GM12878 (cell line): ENCODE measurements at regions not wholly inside any gene's neighbourhood (a gene's known extent, or its start where the extent isn't known, plus 50 kb on each side); places are given as distances from the start of the nearest gene placed in this dataset.

ENCODE experiments used
- ATAC-seq: fragments of 200-7000 bp; cut with Tn5 transposase; 3 replicates; pipeline ENCODE4 v1.9.1; 2020; ENCODE audit warnings: mild to moderate bottlenecking, moderate library complexity
- BruUV-seq: library from RNA; stranded (reverse); fragments of 400-500 nt; replicated peaks from 2 replicates; lab custom pipeline; 2021; lab: Mats Ljungman, UMichigan
- CTCF ChIA-PET: fragments of 300-600 bp; sonication (Branson Sonifier 250); formaldehyde crosslinking; extraction: SDS; loops from one replicate; lab custom pipeline; 2021; ENCODE audit warnings: inconsistent platforms; lab: Yijun Ruan, JAX
- POLR2A ChIA-PET: fragments of 350-600 bp; formaldehyde crosslinking; extraction: SDS; loops from one replicate; lab custom pipeline; 2021; ENCODE audit warnings: inconsistent platforms; lab: Charles Lee
- RAD21 ChIA-PET: fragments of 300-600 bp; sonication (Branson Sonifier 250); formaldehyde crosslinking; loops from one replicate; lab custom pipeline; 2023; ENCODE audit warnings: antibody characterized with exemption; ENCODE audit not compliant: unreplicated experiment; lab: Charles Lee
- SMC1A ChIA-PET: fragments of 300-600 bp; sonication (Branson Sonifier 250); formaldehyde crosslinking; loops from one replicate; lab custom pipeline; 2023; ENCODE audit not compliant: unreplicated experiment, uncharacterized antibody; lab: Charles Lee
- DNase-seq: peaks from one replicate; pipeline ENCODE4 v3.0.0-alpha.2; 2011; ENCODE audit warnings: low read depth, low spot score
- FAIRE-seq: peaks from 3 replicates; lab custom pipeline; 2011; peaks lifted over from hg19 to GRCh38; lab: Jason Lieb, UNC
- H2AFZ ChIP-seq: 2 replicates; pipeline ENCODE4 v1.6.0; 2011; ENCODE audit warnings: low read depth, low read length, control low read depth; ENCODE audit not compliant: control insufficient read depth
- H3K27ac ChIP-seq: 2 replicates; pipeline ENCODE4 v1.5.1; 2011; ENCODE audit warnings: control low read depth; ENCODE audit not compliant: control insufficient read depth, insufficient read depth
- H3K27me3 ChIP-seq, 2 experiments: replicated peaks in 1 of 2; 2 replicates each; pipeline versions ENCODE4 v1.6.0 to v1.6.1; 2011; ENCODE audit warnings: low read length in 1 of 2; ENCODE audit not compliant: control insufficient read depth in 2 of 2, insufficient read depth in 2 of 2
- H3K36me3 ChIP-seq, 2 experiments: 2 replicates each; pipeline ENCODE4 v1.5.1; 2011; ENCODE audit warnings: low read length in 1 of 2; ENCODE audit not compliant: control insufficient read depth in 2 of 2, insufficient read depth in 2 of 2
- H3K4me1 ChIP-seq: 2 replicates; pipeline ENCODE4 v1.6.1; 2011; ENCODE audit warnings: mild to moderate bottlenecking, low read length, moderate library complexity, mixed read lengths; ENCODE audit not compliant: control insufficient read depth, insufficient read depth
- H3K4me2 ChIP-seq: 2 replicates; pipeline ENCODE4 v1.6.0; 2011; ENCODE audit warnings: control low read depth; ENCODE audit not compliant: control insufficient read depth, insufficient read depth
- H3K4me3 ChIP-seq: fragments of 200-600 bp; sonication (generic); 2 replicates; pipeline ENCODE4 v1.5.1; 2016
- H3K79me2 ChIP-seq: 2 replicates; pipeline ENCODE4 v1.6.0; 2011; ENCODE audit warnings: low read length; ENCODE audit not compliant: control insufficient read depth, insufficient read depth
- H3K9ac ChIP-seq: 2 replicates; pipeline ENCODE4 v1.8.0; 2011; ENCODE audit warnings: low read length, control low read depth, mixed read lengths; ENCODE audit not compliant: control insufficient read depth, insufficient read depth
- H3K9me3 ChIP-seq: replicated peaks from 3 replicates; pipeline ENCODE4 v1.5.1; 2011; ENCODE audit warnings: mild to moderate bottlenecking, low read length; ENCODE audit not compliant: control insufficient read depth, insufficient read depth
- H4K20me1 ChIP-seq: 2 replicates; pipeline ENCODE4 v1.6.0; 2011; ENCODE audit not compliant: control insufficient read depth, insufficient read depth
- ETV6 ChIP-seq, 2 experiments: fragments of 450-650 bp in 1 of 2; IDR thresholded peaks in 1 of 2; conservative IDR thresholded peaks in 1 of 2; 2 replicates each; pipeline ENCODE4 v1.6.1; 2014; ENCODE audit warnings: antibody characterized with exemption in 1 of 2, borderline replicate concordance in 1 of 2, low read depth in 1 of 2, mild to moderate bottlenecking in 1 of 2, moderate library complexity in 1 of 2
- KAT2A ChIP-seq: conservative IDR thresholded peaks from 2 replicates; pipeline ENCODE4 v1.6.1; 2011; ENCODE audit warnings: low read depth, low read length; ENCODE audit not compliant: control insufficient read depth
- MAX ChIP-seq: IDR thresholded peaks from 2 replicates; pipeline ENCODE4 v1.6.1; 2012; ENCODE audit warnings: low read depth, low read length, improper control_type of control experiment
- MXI1 ChIP-seq: fragments of 150-350 bp; IDR thresholded peaks from 2 replicates; pipeline ENCODE4 v1.6.1; 2011; ENCODE audit warnings: low read depth, mild to moderate bottlenecking, inconsistent platforms, low read length, improper control_type of control experiment
- NFYB ChIP-seq: IDR thresholded peaks from 2 replicates; pipeline ENCODE4 v1.6.1; 2011; ENCODE audit warnings: low read depth, mild to moderate bottlenecking, low read length, improper control_type of control experiment, moderate library complexity; ENCODE audit not compliant: insufficient read depth
- SMAD1 ChIP-seq: fragments of 450-650 bp; IDR thresholded peaks from 2 replicates; pipeline ENCODE4 v1.6.1; 2018; ENCODE audit warnings: mild to moderate bottlenecking, low read depth; ENCODE audit not compliant: partially characterized antibody
- SPI1 ChIP-seq: IDR thresholded peaks from 2 replicates; pipeline ENCODE4 v1.6.1; 2011; ENCODE audit warnings: low read depth, mild to moderate bottlenecking, low read length, moderate library complexity, borderline replicate concordance; ENCODE audit not compliant: insufficient read depth
- SUPT20H ChIP-seq: IDR thresholded peaks from 2 replicates; pipeline ENCODE4 v1.6.1; 2011; ENCODE audit warnings: low read depth, mild to moderate bottlenecking, low read length, moderate library complexity, borderline replicate concordance; ENCODE audit not compliant: control insufficient read depth
- WGBS: methylation state at CpG from one replicate; pipeline ENCODE4 v1.1.6; 2016; ENCODE audit warnings: low lambda C conversion rate; ENCODE audit not compliant: insufficient replicate concordance, insufficient coverage; ENCODE audit errors: missing lambda C conversion rate; 5-methylcytosine and 5-hydroxymethylcytosine counted together
- in situ Hi-C: fragments of 300-500 bp; cut with MboI; formaldehyde crosslinking; loops from 9 replicates; pipeline ENCODE4 v1.14.3; 2018; ENCODE audit warnings: mixed read lengths
- intact Hi-C: fragments of 100-400 bp; cut with micrococcal nuclease; formaldehyde crosslinking; loops from one replicate; pipeline ENCODE4 v1.14.2; 2022; ENCODE audit not compliant: unreplicated experiment

GRCh38 chr9:26261503-26262330, 583.5 kb upstream of the TUSC1 start:
- TF ChIP-seq KAT2A (no peak), ETV6 (conservative IDR thresholded peaks at IDR 0.05 in 1 of 2, IDR thresholded peaks at IDR 0.05 in 1 of 2; ENCODE audit: borderline replicate concordance in 1 of 2, low read depth in 1 of 2) (no peak), SMAD1 (no peak), SPI1 (no peak), MXI1 (no peak), SUPT20H (no peak), MAX (no peak), NFYB (no peak)
- TF ChIP-seq, all 136 proteins: peak for 0
- ChIA-PET RAD21 (no interaction called here), SMC1A (interaction anchor here (0.9 kb wide), 1 partner anchor 18 kb away, joined by 3 read pairs; no protein-coding TSS in a partner anchor), CTCF (no interaction called here), POLR2A (no interaction called here)
- Histone ChIP-seq H3K4me2 (no peak overlapping the region), H3K36me3 (no peaks in the 10 kb centered on the region), H4K20me1 (no peaks in the 10 kb centered on the region), H3K4me1 (no peaks in the 10 kb centered on the region), H3K9me3 (no peaks in the 10 kb centered on the region), H2AFZ (no peak overlapping the region), H3K27ac (no peak overlapping the region), H3K4me3 (no peak overlapping the region), H3K27me3 (no peaks in the 10 kb centered on the region), H3K9ac (no peak overlapping the region), H3K79me2 (no peaks in the 10 kb centered on the region)
- BruUV-seq, result no TSS peak
- ATAC-seq (no peak), FAIRE-seq (no peak), DNase-seq (no peak)
- in situ Hi-C loops (no loop called here), intact Hi-C loops (no loop called here)
- WGBS, result 6% methylated on average over 3 of the region's 3 CpGs
